Activated CD4-positive, alpha-beta T cell treated with anti-CD3 and anti-CD28 coated beads for 4 hours (primary cell): ENCODE measurements at regions not wholly inside any gene's neighbourhood (a gene's known extent, or its start where the extent isn't known, plus 50 kb on each side); places are given as distances from the start of the nearest gene placed in this dataset.
"Not testable (repeated sequence)": the region's sequence is repeated elsewhere in the genome, so short reads cannot be mapped to it uniquely, and the experiment has no call there.

Experiments used
- DNase-seq, 2 donors: peaks; one replicate each; pipeline ENCODE4 v3.0.0-alpha.2; 2020

DNA sequence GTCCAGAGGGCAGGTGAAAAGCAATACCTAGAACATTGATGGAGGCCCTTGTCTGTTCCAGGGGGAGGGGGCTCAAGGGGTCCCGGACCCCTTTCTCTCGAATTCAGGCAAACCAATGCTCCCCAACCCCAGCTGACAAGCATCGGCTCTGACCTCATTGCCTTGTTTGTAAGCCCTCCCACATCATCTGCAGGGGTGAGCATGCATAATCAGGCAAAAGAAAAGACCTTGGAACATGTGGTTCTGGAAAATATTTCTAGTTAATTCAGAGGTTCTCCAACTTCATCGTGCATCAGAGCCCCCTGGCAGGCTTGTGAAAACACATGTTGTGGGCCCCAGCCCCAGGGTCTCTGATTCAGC lies 231.3 kb downstream of the TOMM20 start:
- no peak for DNase-seq

DNA sequence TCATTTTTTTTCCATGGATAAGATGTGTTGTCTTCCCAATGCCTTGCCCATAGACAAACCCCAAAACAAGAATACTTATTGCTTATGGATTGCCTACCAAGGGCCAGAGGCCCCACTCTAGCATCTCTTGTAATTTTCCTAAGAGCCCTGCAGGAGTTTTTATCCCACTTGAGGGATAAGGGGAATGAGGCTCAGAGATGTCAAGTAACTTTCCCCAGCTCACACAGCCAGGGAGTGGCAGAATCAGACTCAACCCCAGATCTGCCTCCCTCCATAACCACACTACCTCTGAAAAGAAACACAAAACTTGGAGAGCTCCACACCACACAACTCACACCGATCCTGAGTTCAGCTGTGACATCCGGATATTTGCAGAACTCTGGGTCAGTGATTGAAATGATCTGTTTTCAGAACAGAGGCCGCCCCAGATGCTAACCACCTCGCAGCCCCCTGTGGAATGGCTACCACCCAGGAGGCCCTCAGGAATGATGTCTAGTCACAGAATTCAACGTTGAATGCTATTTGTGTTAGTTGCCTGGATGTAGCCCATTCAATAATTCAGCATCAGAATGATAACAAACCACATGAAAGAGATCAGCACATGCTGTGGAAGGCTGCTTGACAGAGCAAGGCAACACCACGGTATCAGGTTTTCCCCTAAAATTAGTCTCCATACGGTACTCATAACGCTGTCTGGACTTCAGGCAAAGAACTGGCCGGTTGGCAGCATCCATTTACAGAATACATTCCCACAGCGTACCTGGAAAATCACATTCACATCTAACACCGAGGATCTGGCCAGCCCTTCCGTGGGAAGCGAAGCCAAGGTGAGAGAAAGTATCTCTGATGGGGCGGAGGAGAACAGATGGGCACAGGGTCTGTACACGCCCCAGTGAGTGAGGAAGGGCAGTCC lies 231.9 kb downstream of the TOMM20 start:
- DNase-seq = no peak

GRCh38 chr1:234893725-234894630 lies 234.7 kb downstream of the TOMM20 start:
- peak; percentile 30 to 42 for DNase-seq

DNA sequence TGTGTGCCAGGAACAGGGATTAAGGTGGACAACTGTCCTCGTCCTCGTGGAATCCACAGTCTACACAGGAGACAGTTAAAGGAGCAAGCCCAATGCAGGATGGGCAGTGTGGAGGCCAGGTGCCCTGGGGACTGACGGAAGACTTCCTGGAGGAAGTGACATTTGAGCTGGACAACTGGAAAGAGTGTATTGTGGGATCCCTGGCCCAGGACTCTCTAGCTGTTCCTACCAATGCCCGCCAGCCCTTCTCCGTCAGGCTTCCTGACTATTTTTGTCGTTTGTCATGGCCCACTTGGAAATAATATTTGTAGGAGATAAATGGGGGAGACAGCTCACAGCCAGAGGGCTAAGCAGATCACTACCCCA lies 235.3 kb downstream of the TOMM20 start:
- no peak for DNase-seq

DNA sequence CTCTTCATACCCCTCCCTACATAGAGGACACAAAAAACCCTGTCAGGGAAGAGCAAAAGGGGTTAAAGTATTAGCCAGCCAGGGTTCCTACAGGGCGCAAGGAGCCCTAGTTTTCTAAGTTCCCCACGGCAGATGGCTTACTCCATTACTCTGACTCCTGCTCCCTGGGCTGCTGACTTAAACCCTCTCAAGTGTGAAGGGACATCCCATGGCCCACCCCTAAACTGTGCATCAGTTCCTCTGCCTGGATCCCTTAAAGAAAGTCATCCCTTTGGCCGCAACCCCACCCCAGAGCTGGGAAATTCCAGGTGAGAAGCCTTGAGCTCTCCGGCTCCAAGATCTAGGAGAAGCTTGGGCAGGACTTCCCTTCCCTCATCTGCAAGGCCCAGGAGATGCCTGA lies 236.0 kb downstream of the TOMM20 start:
- DNase-seq = no peak

DNA sequence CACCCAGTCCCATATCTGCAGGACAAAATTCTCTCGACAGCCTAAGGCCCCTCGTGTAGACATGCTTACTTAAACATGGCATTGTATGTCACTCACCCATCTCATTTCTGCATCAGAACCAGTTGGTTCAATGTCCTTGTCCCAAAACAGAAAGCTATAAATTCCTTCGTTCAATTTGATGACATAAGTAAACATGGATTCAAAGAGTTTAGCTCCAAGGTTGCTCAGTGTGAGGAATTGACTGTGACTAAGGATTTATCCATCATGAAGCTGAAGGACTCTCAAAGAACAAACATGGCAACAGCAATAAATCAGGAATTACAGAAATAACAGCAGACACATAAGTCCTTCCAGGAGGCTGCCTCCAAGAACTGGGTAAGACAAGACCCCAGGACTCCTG lies 237.2 kb downstream of the TOMM20 start:
- no peak for DNase-seq

GRCh38 chr1:234889643-234890042 lies 239.0 kb downstream of the TOMM20 start:
- DNase-seq = no peak

DNA sequence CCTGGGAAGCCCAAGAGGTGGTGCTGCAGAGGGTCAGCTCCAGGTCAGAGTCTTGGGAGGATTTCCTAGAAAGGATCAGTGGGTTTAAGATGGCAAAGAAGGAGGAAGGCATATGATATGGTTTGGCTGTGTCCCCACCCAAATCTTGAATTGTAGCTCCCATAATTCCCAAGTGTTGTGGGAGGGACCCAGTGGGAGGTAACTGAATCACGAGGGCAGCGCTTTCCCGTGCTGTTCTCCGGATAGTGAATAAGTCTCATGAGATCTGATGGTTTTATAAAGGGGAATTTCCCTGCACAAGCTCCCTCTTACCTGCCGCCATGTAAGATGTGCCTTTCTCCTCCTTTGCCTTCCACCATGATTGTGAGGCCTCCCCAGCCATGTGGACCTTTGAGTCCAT lies 240.4 kb downstream of the TOMM20 start:
- not testable (repeated sequence) for DNase-seq

DNA sequence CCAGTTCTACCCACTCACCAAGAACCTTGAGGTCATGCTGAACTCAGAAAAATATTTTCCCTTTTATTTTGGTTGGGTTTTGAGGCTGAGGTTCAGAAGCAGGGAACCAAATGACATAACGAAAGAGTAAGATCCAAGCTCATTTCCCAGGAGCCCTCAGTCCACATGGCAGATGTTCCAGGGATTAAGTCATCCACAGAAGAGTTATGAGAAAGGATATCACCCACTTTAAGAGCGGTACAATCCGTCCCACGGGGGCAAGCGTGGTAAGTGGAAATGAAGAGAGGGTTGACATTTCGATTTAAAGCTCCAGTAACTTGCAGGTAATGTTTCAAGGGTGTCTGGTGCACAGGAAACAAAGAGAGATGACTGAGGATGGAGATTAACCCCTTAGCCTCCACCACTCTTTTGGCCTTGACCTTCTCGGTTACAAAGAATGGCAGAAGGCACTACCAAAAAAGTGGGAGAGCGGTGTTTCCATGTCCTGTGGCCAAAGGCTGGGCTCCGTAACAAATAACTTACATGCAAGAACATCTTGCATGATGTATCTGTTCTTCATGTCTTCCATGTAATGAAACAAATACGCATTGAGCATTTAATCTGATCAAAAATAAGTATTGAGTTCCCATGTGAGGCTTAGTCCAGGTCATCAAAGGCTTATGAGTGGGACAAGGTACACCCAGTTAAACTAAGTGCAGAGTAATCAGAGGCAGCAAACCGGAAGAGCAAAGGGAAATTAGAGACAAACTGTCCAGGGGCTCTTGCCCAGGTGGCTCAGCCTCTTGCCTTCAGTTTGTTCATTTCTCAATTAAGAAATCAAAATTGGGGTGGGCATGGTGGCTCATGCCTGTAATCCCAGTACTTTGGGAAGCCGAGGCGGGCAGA lies 241.4 kb downstream of the TOMM20 start:
- no peak for DNase-seq

DNA sequence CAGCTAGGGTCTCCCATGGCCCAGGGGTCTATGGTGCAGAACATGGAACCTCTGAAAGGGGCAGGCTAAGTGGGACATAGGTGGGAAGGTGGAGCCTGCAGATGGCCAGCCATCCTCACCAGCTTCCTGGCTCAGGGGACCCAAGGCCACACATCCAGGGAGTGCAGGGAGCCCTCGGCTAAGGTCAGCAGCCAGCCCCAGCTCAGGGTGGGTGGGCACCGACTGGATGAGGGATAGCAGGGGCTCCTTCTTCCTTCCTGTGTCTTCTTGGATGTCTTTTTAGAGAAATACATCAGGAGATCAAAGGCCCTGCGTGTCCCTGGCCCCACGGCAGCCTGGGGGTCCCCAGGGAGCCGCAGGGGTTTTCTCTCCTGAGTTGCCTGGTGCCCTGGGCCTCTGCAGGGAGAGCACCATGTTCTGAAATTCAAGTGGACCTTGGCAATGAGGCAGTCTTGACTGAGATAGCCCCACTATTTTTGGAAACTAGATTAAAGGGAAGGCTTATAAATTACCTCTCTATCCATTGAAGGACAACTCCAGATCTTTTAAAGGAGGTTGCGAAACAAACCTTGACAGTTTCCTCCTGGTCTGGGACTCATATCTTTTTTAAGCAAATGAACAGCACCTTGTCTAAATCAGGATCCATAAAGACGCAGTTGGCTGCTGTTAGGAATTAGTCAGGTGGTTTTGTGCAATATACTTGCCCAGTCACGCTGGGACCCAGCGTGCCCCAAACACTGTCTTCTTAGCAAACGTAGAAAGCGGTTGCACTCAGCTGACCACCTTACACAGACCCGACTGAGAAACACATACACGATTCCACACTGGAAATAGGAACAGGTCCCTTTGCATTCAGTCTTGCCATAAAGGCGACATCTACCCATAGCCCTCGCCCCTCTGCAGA lies 242.3 kb downstream of the TOMM20 start:
- DNase-seq = no peak

- DNase-seq = no peak
These were observed 243.0 kb downstream of the TOMM20 start for GRCh38 chr1:234885601-234886000.

DNA sequence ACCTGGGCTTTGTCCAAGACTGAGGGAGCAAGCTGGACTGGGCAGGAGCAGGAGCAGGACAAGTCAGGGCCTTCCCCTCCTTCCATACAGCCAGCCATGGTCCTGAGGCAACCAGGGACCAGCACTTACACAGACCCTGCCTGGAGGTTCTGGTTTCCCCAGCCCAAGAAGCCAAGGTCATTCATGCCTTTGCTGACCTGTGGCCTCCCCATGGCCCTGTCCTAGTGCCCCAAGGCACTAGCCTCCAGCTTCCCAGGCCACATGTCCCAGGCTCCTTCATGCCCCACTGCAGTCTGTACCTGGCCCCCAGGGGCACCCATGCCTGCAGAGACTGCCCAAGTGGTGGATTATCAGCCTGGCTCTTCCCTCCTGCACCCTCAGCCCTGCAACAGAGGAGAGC lies 243.9 kb downstream of the TOMM20 start:
- no peak for DNase-seq

DNA sequence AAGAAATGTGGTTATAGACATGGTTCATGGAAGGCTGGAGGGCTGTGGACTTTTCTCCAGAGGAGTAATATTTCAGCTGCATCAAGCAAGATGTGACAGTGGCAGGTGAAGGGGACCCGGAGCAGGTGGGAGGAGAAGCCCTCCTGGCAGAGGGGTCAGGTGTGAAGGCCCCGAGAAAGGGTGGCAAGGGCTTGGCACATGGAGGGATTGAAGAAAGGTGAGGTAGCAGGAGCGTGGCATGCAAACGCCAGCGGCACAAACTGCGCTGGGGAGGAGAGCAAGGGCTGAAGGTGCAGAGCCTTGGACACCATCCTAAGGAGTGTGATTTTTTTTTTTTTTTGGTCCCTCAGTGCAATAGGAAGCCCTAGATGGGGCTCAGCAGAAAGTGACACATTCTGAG lies 244.6 kb downstream of the TOMM20 start:
- DNase-seq = no peak

GRCh38 chr1:234882898-234883297 lies 245.7 kb downstream of the TOMM20 start:
- no peak for DNase-seq

DNA sequence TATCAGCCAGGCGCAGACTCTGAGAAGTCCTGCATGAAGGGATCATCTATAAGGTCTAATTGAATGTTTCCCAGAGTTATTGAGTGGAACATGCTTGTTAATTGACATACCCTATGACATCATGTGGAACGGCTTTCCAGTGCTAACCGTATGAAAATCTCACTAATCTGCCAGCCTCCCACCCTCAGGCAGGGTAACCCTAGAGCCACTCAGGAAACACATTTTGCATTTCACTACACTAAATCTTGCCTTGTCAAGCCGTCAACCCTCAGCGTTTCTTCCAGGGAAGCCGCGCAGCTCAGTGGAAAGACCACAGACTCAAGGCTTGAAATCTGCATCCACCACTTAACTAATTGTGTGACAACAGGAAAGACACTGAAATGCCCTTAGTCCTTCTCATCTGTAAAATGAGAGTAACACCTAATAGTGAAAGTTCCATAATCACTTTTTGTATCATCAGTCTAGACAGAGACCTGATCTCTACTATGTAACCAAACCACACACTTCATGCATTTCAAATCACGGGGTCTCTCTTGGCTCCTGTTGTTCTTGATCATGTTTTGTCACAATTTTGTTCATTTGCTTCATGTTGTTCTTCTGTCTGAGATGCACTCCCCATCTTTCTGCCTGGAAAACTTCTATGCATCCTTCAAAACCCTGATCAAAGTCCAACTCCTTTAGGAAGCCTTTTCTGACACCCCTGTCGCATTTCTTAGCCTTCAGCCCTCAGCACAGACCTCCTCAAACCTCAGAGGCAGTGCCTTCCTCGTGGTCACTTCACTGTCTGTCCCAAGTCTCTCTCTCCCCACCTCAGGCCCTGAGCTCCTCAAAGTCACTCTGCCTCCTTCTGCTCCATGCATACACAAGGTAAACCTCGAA lies 246.5 kb downstream of the TOMM20 start:
- DNase-seq = no peak

DNA sequence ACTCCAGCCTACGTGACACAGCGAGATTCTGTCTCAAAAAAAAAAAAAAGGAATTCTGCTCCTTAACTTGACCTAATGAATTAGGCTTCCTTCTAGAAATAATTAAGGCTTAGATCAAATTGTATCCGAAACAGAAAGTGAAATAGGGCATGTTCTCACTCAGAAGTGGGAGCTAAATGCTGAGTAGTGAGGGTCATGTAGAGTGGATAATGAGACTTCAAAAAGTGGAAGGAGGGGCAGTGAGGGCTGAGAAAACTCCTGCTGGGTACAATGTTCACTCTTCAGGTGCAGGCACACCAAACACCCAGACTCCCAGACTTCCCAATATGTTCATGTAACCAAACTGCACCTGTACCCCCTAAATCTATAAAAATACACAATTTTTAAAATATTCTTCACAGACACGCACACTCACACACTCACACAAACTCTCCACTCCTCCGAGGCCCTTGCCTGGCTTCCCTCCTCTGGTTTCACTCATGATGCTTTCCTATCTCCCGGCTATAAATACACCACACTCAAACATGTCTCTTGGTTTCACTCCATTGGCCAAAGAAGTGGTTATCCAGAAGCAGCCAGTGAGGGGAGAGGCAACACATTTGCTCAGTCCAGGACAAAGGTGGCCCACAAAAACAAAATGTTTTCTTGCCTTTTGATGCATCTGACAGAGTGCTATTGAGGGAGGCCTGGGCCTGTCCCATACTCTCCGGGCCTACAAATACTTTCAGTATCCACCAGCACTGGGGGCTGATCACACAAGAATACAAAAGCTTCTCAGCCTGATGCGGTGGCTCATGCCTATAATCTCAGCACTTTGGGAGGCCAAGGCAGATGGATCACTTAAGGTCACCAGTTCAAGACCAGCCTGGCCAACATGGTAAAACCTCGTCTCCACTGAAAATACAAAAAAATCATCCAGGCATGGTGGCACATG lies 249.2 kb downstream of the TOMM20 start:
- no peak for DNase-seq

DNA sequence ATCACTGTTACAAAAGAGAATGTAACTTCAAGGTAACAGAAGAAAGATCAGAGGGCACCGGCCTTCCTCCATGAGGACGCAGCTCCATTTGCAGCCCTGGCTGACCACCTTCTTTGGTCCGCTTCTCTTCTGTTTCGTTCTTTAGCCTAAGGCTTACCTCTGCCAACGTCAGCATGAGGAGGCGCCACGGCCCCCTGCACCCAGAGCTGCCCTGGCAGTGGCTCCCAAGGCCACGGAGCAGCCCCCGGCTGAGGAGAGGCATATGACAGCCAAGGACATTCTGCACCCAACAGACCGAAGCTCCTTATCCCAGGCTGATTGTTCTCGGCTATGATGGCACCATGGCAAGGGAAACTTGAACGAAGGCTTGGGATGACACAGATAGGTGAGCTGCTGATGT lies 250.3 kb downstream of the TOMM20 start:
- no peak for DNase-seq

DNA sequence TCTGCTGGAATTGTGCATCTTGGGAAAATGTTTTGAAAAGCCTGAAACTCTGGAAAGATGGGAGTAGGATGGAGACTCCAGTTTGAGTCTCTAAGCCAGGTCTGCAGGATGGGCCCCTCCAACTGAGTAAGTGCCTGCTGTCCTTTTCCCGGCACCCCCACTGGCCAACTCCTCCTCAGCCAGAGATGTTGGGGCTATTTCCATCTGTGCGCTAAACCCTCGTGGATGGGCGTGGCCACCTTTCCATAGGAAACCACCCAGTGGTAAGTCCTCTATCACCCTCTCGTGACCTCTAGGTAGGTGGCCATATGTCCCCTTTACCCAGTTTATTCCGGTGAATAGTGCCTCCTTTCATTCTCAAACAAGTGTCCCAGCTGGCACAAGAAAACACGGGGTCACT lies 250.9 kb downstream of the TOMM20 start:
- DNase-seq = no peak

- no peak for DNase-seq
These were observed 252.4 kb downstream of the TOMM20 start for GRCh38 chr1:234875953-234876855.
